ENCODE measurements at regions not wholly inside any gene's neighbourhood (a gene's known extent, or its start where the extent isn't known, plus 50 kb on each side); places are given as distances from the start of the nearest gene placed in this dataset.
"Not testable (repeated sequence)": the region's sequence is repeated elsewhere in the genome, so short reads cannot be mapped to it uniquely, and the experiment has no call there.

GRCh38 chr21:38903690-38904139, 98.0 kb downstream of the ETS2 start:
- in situ Hi-C loops (cut with MboI; ENCODE audit: low sequenced_read_pairs) = no loop called here

- in situ Hi-C loops (cut with MboI; ENCODE audit: low sequenced_read_pairs) = no loop called here
These were observed 97.1 kb downstream of the ETS2 start for GRCh38 chr21:38902608-38903445.

GRCh38 chr21:38900499-38900898, 94.8 kb downstream of the ETS2 start:
- in situ Hi-C loops (cut with MboI; ENCODE audit: low sequenced_read_pairs) = no loop called here

DNA sequence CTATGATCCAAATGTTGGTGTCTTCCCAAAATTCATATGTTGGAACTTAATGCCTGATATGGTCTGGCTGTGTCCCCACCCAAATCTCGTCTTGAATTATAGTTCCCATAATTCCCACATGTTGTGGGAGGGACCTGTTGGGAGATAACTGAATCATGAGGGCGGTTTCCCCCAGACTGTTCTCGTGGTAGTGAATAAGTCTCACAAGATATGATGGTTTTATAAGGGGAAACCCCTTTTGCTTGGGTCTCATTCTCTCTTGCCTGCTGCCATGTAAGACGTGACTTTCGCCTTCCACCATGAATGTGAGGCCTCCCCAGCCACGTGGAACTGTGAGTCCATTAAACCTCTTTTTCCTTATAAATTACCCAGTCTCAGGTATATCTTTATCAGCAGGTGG, 94.3 kb downstream of the ETS2 start:
- in situ Hi-C loops (cut with MboI; ENCODE audit: low sequenced_read_pairs) = not testable (repeated sequence)

GRCh38 chr21:38899277-38899947, 93.7 kb downstream of the ETS2 start:
- in situ Hi-C loops (cut with MboI; ENCODE audit: low sequenced_read_pairs) = no loop called here

GRCh38 chr21:38898422-38899096, 92.8 kb downstream of the ETS2 start:
- in situ Hi-C loops (cut with MboI; ENCODE audit: low sequenced_read_pairs) = no loop called here

- in situ Hi-C loops (cut with MboI; ENCODE audit: low sequenced_read_pairs) = no loop called here
These were observed 92.0 kb downstream of the ETS2 start for GRCh38 chr21:38897532-38898421.

DNA sequence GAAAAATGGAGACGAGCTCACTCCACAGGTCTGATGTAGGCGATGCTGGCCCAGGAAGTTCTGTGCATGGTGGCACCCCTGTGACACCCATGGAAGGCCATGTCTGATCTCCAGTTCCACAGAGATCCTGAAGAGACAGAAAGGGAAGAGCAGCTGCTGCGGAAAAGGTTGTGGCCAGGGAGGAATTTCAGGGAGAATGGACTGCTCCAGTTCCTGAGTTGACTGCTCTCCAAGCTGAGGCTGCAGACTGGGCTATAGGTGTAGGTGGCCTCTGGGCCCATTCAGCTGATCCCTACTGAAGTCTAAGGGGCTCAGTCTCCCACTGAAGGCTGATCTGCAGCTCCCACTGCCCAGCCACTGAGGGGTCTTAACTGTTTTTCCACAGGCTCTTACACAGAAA, 89.2 kb downstream of the ETS2 start:
- in situ Hi-C loops (cut with MboI; ENCODE audit: low sequenced_read_pairs) = no loop called here

GRCh38 chr21:38888991-38889561, 83.3 kb downstream of the ETS2 start:
- in situ Hi-C loops (cut with MboI; ENCODE audit: low sequenced_read_pairs) = no loop called here

- in situ Hi-C loops (cut with MboI; ENCODE audit: low sequenced_read_pairs) = no loop called here
These were observed 82.0 kb downstream of the ETS2 start for GRCh38 chr21:38887749-38888148.

DNA sequence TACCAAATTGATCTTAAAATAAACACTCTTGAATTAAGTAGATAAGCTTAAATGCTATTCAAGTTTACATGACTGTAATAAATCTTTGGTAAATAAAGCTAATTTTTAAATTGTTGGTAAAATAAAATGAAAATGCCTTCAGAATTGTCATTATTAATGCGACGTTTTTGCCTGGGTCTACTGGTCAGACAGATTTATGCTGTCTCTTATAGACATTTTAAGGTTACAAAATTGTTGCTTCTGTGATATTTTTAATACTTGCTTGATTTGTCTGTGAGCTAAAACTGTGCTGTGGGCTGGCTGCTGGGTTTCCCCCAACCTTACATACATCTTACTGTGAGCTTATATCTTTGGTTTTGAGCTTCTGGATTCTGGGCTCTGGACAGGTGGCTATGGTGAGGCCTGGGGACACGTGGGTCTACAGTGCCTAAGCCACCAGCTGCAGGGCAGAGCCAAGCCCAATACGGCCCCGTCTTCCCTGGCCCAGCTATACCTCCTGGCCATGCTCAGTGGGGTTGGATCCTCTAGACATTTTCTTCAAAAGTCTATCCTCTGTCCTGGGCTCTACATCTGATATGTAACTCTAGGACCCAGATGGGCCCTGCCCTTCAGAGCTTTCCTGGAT, 81.4 kb downstream of the ETS2 start:
- in situ Hi-C loops (cut with MboI; ENCODE audit: low sequenced_read_pairs) = no loop called here

- in situ Hi-C loops (cut with MboI; ENCODE audit: low sequenced_read_pairs) = no loop called here
These were observed 80.2 kb downstream of the ETS2 start for GRCh38 chr21:38885909-38886308.

DNA sequence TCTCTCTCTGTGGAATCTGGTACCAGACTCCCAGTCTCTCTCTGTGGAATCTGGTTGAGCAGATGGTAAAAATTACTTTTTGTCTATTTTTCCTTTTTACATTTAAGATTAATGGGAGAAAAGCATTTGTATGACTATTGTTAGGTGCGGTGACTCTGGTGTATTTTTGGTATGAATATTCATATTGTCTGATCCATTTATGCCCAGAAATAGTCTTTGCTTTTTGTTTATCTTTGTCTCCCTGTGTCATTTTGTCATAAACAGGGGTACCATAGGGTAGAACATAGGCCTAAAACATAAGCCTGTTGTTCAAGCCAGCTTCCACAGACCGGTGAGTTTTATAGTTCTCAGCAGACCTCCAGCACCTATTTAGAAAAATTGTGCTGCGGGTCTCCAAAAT, 78.7 kb downstream of the ETS2 start:
- in situ Hi-C loops (cut with MboI; ENCODE audit: low sequenced_read_pairs) = no loop called here

DNA sequence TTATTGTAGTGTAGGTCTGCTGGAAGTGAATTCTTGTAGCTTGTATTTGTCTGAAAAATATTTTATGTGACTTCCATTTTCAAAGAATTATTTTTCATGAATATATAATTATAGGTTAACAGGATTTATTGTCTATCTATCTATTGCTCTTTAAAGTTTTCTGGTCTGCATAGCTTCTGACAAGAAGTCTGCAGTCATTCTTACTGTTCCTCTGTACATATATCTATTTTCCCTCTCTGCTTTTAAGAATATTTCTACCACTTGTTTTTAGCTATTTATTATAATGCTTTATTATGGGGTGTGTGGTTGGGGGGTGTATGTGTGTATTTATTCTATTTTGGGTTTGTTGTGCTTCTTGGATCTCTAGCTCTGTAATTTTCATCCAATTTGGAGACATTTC, 77.4 kb downstream of the ETS2 start:
- in situ Hi-C loops (cut with MboI; ENCODE audit: low sequenced_read_pairs) = no loop called here

DNA sequence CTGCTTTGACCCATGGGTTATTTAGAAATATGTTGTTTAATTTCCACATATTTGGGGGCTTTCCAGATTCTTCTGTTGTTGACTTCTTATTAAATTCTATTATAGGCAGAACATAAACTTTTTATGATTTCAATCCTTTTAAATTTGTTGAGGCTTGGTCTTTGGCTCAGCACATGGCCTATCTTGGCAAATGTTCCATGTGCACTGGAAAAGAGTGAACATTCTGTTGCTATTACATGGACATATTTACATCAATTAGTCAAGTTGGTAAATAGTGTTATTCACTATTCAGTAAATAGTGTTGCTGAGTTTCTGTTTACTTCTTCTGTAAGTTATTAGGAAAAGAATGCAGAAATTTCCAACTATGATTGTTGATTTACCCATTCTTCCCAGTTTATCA, 75.4 kb downstream of the ETS2 start:
- in situ Hi-C loops (cut with MboI; ENCODE audit: low sequenced_read_pairs) = no loop called here

- in situ Hi-C loops (cut with MboI; ENCODE audit: low sequenced_read_pairs) = no loop called here
These were observed 74.8 kb downstream of the ETS2 start for GRCh38 chr21:38880577-38880966.

- in situ Hi-C loops (cut with MboI; ENCODE audit: low sequenced_read_pairs) = no loop called here
These were observed 74.3 kb downstream of the ETS2 start for GRCh38 chr21:38879912-38880576.

DNA sequence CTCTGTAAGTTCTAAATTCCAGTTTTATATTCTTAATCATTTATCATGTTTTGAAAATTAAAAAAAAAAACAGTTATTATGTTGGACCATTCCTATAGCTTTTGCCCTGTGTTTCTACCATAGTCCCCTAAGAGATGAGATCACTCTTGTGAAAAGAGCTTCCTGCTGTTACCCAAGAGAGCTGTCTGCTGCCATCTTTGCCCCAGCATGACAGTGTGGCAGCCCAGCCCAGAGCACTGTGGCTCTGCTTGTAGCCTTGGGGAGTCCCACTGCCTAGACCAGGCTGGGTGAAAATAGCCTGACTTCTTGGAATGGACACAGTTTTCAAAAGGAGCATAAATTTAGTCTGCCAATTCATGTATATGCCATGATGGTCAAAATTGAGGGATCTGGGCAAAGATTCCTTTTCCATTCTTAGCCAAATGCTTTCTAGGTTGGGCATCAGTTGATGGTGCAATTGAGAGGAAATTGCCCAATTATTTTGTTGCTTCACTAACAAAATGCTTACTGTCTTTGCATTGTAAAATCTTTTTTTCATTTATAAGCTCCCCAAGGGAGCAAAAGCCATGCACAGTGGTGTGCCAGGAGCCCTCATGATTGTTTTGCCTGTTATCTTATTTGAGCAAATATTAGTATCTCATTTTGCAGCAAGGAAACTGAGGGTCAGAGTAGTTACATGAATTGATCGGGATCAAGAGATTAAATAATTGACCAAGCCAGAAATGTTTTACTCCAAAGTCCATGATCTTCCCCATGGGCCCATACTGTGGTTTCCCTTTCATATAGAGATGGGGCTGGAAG, 72.8 kb downstream of the ETS2 start:
- in situ Hi-C loops (cut with MboI; ENCODE audit: low sequenced_read_pairs) = no loop called here
